ENCODE measurements at regions not wholly inside any gene's neighbourhood (a gene's known extent, or its start where the extent isn't known, plus 50 kb on each side); places are given as distances from the start of the nearest gene placed in this dataset.

GRCh38 chr1:13916530-13916929 is 216.5 kb downstream of the PRDM2 start:
- in situ Hi-C loops (cut with HindIII; ENCODE audit: low sequenced_read_pairs) = no loop called here
- TF ChIP-seq CTCF (IDR thresholded peaks at IDR 0.05; ENCODE audit: low read depth, low read length) = no peak
- no peak for DNase-seq (ENCODE audit: low read depth, low spot score)

GRCh38 chr1:13917607-13918006 is 217.6 kb downstream of the PRDM2 start:
- TF ChIP-seq CTCF (IDR thresholded peaks at IDR 0.05; ENCODE audit: low read depth, low read length) = no peak
- in situ Hi-C loops (cut with HindIII; ENCODE audit: low sequenced_read_pairs) = no loop called here
- H3K4me3 ChIP-seq (ENCODE audit: low read depth, low read length) = no peak overlapping the region
- DNase-seq (ENCODE audit: low read depth, low spot score) = no peak

More at GRCh38 chr1:13916530-13916929, 216.5 kb downstream of the PRDM2 start:
- no peak overlapping the region for H3K4me3 ChIP-seq (ENCODE audit: low read depth, low read length)

GRCh38 chr1:13918862-13919261 is 218.9 kb downstream of the PRDM2 start:
- no peak for DNase-seq (ENCODE audit: low read depth, low spot score)
- no peak overlapping the region for H3K4me3 ChIP-seq (ENCODE audit: low read depth, low read length)
- TF ChIP-seq CTCF (IDR thresholded peaks at IDR 0.05; ENCODE audit: low read depth, low read length) = no peak
- in situ Hi-C loops (cut with HindIII; ENCODE audit: low sequenced_read_pairs) = no loop called here

- no peak overlapping the region for H3K4me3 ChIP-seq (ENCODE audit: low read depth, low read length)
- no peak for TF ChIP-seq CTCF (IDR thresholded peaks at IDR 0.05; ENCODE audit: low read depth, low read length)
- DNase-seq (ENCODE audit: low read depth, low spot score) = no peak
- in situ Hi-C loops (cut with HindIII; ENCODE audit: low sequenced_read_pairs) = no loop called here
These were observed 221.2 kb downstream of the PRDM2 start for GRCh38 chr1:13921190-13921589.

- no peak overlapping the region for H3K4me3 ChIP-seq (ENCODE audit: low read depth, low read length)
- no peak for DNase-seq (ENCODE audit: low read depth, low spot score)
- in situ Hi-C loops (cut with HindIII; ENCODE audit: low sequenced_read_pairs) = no loop called here
- no peak for TF ChIP-seq CTCF (IDR thresholded peaks at IDR 0.05; ENCODE audit: low read depth, low read length)
These were observed 222.6 kb downstream of the PRDM2 start for GRCh38 chr1:13922466-13923110.

- no peak for TF ChIP-seq CTCF (IDR thresholded peaks at IDR 0.05; ENCODE audit: low read depth, low read length)
- no peak overlapping the region for H3K4me3 ChIP-seq (ENCODE audit: low read depth, low read length)
- DNase-seq (ENCODE audit: low read depth, low spot score) = no peak
- in situ Hi-C loops (cut with HindIII; ENCODE audit: low sequenced_read_pairs) = no loop called here
These were observed 226.6 kb downstream of the PRDM2 start for GRCh38 chr1:13926556-13926955.

All from astrocyte of the spinal cord (primary cell).